ENCODE measurements at regions not wholly inside any gene's neighbourhood (a gene's known extent, or its start where the extent isn't known, plus 50 kb on each side); places are given as distances from the start of the nearest gene placed in this dataset.

DNA sequence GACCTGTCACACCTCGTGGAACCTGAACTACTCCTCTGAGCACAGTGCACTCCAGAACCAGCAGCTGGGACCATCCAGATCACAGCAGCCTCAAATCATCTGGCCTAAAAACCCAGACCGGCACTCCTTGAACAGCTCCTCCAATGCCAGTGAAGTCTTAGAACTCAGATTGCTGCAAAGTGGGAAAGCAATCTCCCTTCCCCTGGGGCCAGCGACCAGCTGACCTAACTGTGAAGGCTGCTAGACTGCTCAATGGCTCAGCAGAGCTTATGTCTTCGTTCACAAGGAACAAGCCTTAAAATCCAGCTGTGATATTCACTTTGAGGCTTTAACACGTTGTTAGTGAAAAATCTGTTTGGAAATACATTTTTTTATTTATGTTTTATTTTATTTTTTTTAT lies 243.2 kb downstream of the ANKRD60 start:
- TF ChIP-seq, protein P1, sequence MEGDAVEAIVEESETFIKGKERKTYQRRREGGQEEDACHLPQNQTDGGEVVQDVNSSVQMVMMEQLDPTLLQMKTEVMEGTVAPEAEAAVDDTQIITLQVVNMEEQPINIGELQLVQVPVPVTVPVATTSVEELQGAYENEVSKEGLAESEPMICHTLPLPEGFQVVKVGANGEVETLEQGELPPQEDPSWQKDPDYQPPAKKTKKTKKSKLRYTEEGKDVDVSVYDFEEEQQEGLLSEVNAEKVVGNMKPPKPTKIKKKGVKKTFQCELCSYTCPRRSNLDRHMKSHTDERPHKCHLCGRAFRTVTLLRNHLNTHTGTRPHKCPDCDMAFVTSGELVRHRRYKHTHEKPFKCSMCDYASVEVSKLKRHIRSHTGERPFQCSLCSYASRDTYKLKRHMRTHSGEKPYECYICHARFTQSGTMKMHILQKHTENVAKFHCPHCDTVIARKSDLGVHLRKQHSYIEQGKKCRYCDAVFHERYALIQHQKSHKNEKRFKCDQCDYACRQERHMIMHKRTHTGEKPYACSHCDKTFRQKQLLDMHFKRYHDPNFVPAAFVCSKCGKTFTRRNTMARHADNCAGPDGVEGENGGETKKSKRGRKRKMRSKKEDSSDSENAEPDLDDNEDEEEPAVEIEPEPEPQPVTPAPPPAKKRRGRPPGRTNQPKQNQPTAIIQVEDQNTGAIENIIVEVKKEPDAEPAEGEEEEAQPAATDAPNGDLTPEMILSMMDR (IDR thresholded peaks at IDR 0.05) = no peak
- no peak for TF ChIP-seq POLR2A (IDR thresholded peaks at IDR 0.05)
